ENCODE measurements at regions not wholly inside any gene's neighbourhood (a gene's known extent, or its start where the extent isn't known, plus 50 kb on each side); places are given as distances from the start of the nearest gene placed in this dataset.

DNA sequence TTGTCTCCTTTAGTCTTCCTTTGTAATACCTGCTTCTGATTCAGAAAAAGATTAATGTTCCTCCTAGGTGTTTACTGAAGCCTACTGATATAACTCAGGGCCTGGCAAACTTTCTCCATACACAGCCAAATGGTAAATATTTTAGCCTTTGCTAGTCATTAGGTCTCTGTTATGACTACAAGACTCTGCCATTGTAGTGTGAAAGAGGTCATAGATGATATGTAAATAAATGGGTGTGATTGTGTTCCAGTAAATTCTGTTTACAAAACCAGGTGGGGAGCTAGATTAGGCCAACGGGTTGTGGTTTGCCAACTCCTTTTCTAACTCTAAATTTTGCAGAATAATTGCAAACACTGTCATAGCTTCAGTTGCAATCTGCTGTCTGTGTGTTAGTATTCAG is 568.1 kb upstream of the GNPDA2 start:
- TF ChIP-seq, protein P1, sequence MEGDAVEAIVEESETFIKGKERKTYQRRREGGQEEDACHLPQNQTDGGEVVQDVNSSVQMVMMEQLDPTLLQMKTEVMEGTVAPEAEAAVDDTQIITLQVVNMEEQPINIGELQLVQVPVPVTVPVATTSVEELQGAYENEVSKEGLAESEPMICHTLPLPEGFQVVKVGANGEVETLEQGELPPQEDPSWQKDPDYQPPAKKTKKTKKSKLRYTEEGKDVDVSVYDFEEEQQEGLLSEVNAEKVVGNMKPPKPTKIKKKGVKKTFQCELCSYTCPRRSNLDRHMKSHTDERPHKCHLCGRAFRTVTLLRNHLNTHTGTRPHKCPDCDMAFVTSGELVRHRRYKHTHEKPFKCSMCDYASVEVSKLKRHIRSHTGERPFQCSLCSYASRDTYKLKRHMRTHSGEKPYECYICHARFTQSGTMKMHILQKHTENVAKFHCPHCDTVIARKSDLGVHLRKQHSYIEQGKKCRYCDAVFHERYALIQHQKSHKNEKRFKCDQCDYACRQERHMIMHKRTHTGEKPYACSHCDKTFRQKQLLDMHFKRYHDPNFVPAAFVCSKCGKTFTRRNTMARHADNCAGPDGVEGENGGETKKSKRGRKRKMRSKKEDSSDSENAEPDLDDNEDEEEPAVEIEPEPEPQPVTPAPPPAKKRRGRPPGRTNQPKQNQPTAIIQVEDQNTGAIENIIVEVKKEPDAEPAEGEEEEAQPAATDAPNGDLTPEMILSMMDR (IDR thresholded peaks at IDR 0.05; ENCODE audit: extremely low read depth in 1 of 2, insufficient read depth in 1 of 2, low read depth in 1 of 2, low read length in 2 of 2) = no peak
- TF ChIP-seq POLR2A (IDR thresholded peaks at IDR 0.05; ENCODE audit: low read depth, low read length) = no peak

Measured in endothelial cell of umbilical vein (primary cell).